Body of pancreas (tissue), 4 donors: ENCODE measurements at regions not wholly inside any gene's neighbourhood (a gene's known extent, or its start where the extent isn't known, plus 50 kb on each side); places are given as distances from the start of the nearest gene placed in this dataset.

Source experiments
- CTCF ChIP-seq, 7 experiments: fragments of 450-650 bp in 4 of 7; fragments of 200-600 bp in 3 of 7; sonication (generic) in 3 of 7; IDR thresholded peaks; one replicate each; pipeline ENCODE4 v1.5.1; 2016 to 2019; ENCODE audit warnings: antibody characterized with exemption in 7 of 7
- POLR2A ChIP-seq, 3 donors: fragments of 450-650 bp; IDR thresholded peaks; one replicate each; pipeline ENCODE4 v1.6.1; 2016; ENCODE audit warnings: antibody characterized with exemption in 3 of 3, mild to moderate bottlenecking in 2 of 3

- TF ChIP-seq CTCF (IDR thresholded peaks at IDR 0.05) (no peak), POLR2A (IDR thresholded peaks at IDR 0.05) (no peak)
These were observed 140.3 kb upstream of the MCHR2 start for GRCh38 chr6:100134297-100134696.
